CD4-positive, alpha-beta T cell (primary cell): ENCODE measurements at regions not wholly inside any gene's neighbourhood (a gene's known extent, or its start where the extent isn't known, plus 50 kb on each side); places are given as distances from the start of the nearest gene placed in this dataset.

Source experiments
- ATAC-seq: fragments of 200-7000 bp; cut with Tn5 transposase; one replicate; pipeline ENCODE4 v1.10.0; 2022; ENCODE audit warnings: mild to moderate bottlenecking; ENCODE audit not compliant: poor library complexity
- CTCF ChIA-PET: fragments of 350-600 bp; sonication (Branson Sonifier 250); formaldehyde crosslinking; loops from one replicate; lab custom pipeline; 2021; ENCODE audit warnings: antibody characterized with exemption, inconsistent platforms; lab: Charles Lee
- POLR2A ChIA-PET: fragments of 350-600 bp; sonication (Branson Sonifier 250); formaldehyde crosslinking; loops from one replicate; lab custom pipeline; 2021; ENCODE audit warnings: antibody characterized with exemption, inconsistent platforms; lab: Charles Lee
- DNase-seq, 14 experiments: peaks; one replicate each; pipeline ENCODE4 v3.0.0-alpha.2; 2013 to 2020; ENCODE audit warnings: mixed read lengths in 2 of 14
- H3K27ac ChIP-seq, 2 donors: one replicate each; pipeline versions ENCODE4 v1.5.1 to v1.7.0; 2013; ENCODE audit warnings: low read length in 2 of 2, low read depth in 1 of 2, mild to moderate bottlenecking in 1 of 2
- H3K27me3 ChIP-seq, 2 experiments: 1 replicate in 1 of 2; 2 replicates in 1 of 2; pipeline versions ENCODE4 v1.6.1 to v1.7.0; 2013; ENCODE audit warnings: low read length in 2 of 2, control low read depth in 1 of 2, mild to moderate bottlenecking in 1 of 2, moderate library complexity in 1 of 2; ENCODE audit not compliant: insufficient read depth in 2 of 2, control insufficient read depth in 1 of 2
- H3K36me3 ChIP-seq: one replicate; pipeline ENCODE4 v1.6.1; 2013; ENCODE audit warnings: low read length, control low read depth; ENCODE audit not compliant: insufficient read depth
- H3K4me1 ChIP-seq: one replicate; pipeline ENCODE4 v1.6.1; 2013; ENCODE audit warnings: low read length, control low read depth; ENCODE audit not compliant: insufficient read depth
- H3K4me3 ChIP-seq: one replicate; pipeline ENCODE4 v1.5.1; 2013; ENCODE audit warnings: mild to moderate bottlenecking, low read length, moderate library complexity
- H3K9me3 ChIP-seq, 2 experiments: 1 replicate in 1 of 2; 2 replicates in 1 of 2; pipeline versions ENCODE4 v1.6.1 to v1.7.0; 2013; ENCODE audit warnings: low read length in 2 of 2, mild to moderate bottlenecking in 2 of 2, control low read depth in 1 of 2, moderate library complexity in 1 of 2; ENCODE audit not compliant: control insufficient read depth in 1 of 2, insufficient read depth in 1 of 2
- H3K27ac Mint-ChIP-seq: one replicate; pipeline ENCODE4 v1.8.0; 2020; ENCODE audit warnings: mixed read lengths
- H3K27me3 Mint-ChIP-seq: one replicate; pipeline ENCODE4 v1.8.0; 2021; ENCODE audit warnings: mixed read lengths
- H3K36me3 Mint-ChIP-seq: one replicate; pipeline ENCODE4 v1.8.0; 2021; ENCODE audit warnings: low read depth, mixed read lengths
- H3K4me1 Mint-ChIP-seq: one replicate; pipeline ENCODE4 v1.8.0; 2021; ENCODE audit warnings: low read depth, mixed read lengths
- H3K4me3 Mint-ChIP-seq: one replicate; pipeline ENCODE4 v1.8.0; 2020; ENCODE audit warnings: mild to moderate bottlenecking, mixed read lengths
- H3K9me3 Mint-ChIP-seq: one replicate; pipeline ENCODE4 v1.8.0; 2020; ENCODE audit warnings: mixed read lengths
- intact Hi-C, 2 experiments: fragments of 100-400 bp; cut with DNase I in 1 of 2; cut with micrococcal nuclease in 1 of 2; formaldehyde crosslinking; loops; one replicate each; pipeline versions ENCODE4 v1.15.1 to v1.9.0; 2023 to 2025; cut with DNase I, micrococcal nuclease
- TF ChIP-seq, protein P1 (sequence below): fragments of 200-600 bp; IDR thresholded peaks from one replicate; pipeline ENCODE4 v1.8.0; 2022; ENCODE audit warnings: antibody characterized with exemption, mild to moderate bottlenecking

DNA sequence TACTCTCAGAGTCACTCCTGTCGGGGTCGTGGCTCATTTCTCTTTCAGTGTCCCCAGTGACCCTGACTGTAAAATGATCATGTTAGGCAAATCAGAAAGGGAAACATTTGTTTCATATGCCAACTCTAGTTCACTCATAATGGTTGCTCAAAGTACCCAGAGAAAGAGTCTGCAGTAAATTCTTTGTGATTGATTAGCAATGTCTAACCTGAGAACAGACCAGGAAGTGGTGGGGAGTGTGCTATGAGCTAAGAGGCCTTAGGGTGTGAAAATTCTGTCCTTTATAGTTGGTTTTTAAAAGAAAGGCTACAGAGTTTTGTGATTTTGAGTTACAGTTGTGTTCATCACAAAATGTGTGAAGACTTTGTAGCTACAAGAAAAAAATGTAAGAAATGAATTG lies 108.9 kb downstream of the EDEM1 start:
- POLR2A ChIA-PET, result no interaction called here
- Histone ChIP-seq H3K27me3 (no peaks in the 10 kb centered on the region), H3K36me3 (no peaks in the 10 kb centered on the region), H3K9me3 (no peaks in the 10 kb centered on the region), H3K4me3 (no peak overlapping the region), H3K4me1 (no peaks in the 10 kb centered on the region), H3K27ac (no peak overlapping the region)
- H3K9me3 Mint-ChIP-seq, result no peaks in the 10 kb centered on the region
- TF ChIP-seq, protein P1, sequence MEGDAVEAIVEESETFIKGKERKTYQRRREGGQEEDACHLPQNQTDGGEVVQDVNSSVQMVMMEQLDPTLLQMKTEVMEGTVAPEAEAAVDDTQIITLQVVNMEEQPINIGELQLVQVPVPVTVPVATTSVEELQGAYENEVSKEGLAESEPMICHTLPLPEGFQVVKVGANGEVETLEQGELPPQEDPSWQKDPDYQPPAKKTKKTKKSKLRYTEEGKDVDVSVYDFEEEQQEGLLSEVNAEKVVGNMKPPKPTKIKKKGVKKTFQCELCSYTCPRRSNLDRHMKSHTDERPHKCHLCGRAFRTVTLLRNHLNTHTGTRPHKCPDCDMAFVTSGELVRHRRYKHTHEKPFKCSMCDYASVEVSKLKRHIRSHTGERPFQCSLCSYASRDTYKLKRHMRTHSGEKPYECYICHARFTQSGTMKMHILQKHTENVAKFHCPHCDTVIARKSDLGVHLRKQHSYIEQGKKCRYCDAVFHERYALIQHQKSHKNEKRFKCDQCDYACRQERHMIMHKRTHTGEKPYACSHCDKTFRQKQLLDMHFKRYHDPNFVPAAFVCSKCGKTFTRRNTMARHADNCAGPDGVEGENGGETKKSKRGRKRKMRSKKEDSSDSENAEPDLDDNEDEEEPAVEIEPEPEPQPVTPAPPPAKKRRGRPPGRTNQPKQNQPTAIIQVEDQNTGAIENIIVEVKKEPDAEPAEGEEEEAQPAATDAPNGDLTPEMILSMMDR, result no peak
- no peak overlapping the region for H3K27ac Mint-ChIP-seq
- H3K27me3 Mint-ChIP-seq, result peaks cover 4% of the 10 kb centered on the region
- H3K36me3 Mint-ChIP-seq, result no peaks in the 10 kb centered on the region
- DNase-seq (no peak), ATAC-seq (no peak)
- no peaks in the 10 kb centered on the region for H3K4me1 Mint-ChIP-seq
- CTCF ChIA-PET, result no interaction called here
- no peak overlapping the region for H3K4me3 Mint-ChIP-seq
- intact Hi-C loops, result no loop called here

DNA sequence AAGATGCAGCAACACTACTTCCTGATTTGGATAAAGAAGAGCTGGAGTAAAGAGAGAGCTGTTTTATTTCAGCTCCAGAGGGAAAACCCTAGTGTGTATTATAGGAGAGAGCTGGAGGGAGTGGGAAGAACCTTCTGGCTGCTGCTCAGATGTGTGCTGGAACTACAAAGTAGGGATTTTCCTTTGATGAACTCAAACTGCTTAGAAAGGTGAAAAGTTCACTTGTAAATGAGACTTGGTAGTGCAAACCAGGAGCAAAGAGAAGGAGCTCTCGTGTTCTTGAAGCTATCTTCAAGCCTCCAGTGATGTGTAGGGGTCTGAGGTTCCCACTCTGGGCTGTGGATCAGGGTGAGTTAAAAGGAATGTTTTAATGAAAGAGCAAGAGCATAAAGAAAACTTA lies 110.4 kb downstream of the EDEM1 start:
- Mint-ChIP-seq H3K9me3 (no peaks in the 10 kb centered on the region), H3K27ac (no peak overlapping the region), H3K36me3 (no peaks in the 10 kb centered on the region), H3K4me1 (no peaks in the 10 kb centered on the region), H3K4me3 (no peak overlapping the region), H3K27me3 (no peaks in the 10 kb centered on the region)
- Histone ChIP-seq H3K36me3 (no peaks in the 10 kb centered on the region), H3K4me1 (no peaks in the 10 kb centered on the region), H3K4me3 (no peak overlapping the region), H3K27me3 (no peaks in the 10 kb centered on the region), H3K27ac (no peak overlapping the region), H3K9me3 (no peaks in the 10 kb centered on the region)
- ChIA-PET CTCF (no interaction called here), POLR2A (no interaction called here)
- DNase-seq, result no peak
- ATAC-seq, result no peak
- TF ChIP-seq, protein P1, result no peak
- intact Hi-C loops, result no loop called here

DNA sequence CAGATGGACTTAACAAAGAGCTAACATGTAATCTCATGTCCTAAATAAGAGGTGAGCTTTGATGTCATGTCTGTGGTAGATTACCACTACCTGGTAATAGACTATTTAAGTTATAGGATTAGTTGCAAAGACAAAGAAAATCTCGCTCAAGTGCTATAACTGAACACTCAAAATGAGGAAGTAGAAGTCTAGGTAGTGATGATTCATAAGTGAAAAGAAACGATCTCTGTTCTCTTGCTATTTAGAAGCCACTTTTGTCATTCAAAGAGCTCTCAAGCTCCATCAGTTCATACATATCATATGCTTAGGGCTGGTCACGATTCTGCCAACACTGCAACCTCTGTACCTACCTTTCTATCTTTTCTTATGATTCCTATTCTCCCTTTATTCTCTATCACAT lies 110.9 kb downstream of the EDEM1 start:
- H3K36me3 Mint-ChIP-seq, result no peaks in the 10 kb centered on the region
- ATAC-seq (no peak), DNase-seq (no peak)
- H3K4me3 ChIP-seq, result no peak overlapping the region
- H3K4me1 ChIP-seq, result no peaks in the 10 kb centered on the region
- H3K9me3 Mint-ChIP-seq, result no peaks in the 10 kb centered on the region
- intact Hi-C loops, result no loop called here
- H3K36me3 ChIP-seq, result no peaks in the 10 kb centered on the region
- H3K27me3 ChIP-seq, result no peaks in the 10 kb centered on the region
- ChIA-PET POLR2A (interaction anchor here (0.7 kb wide), 1 partner anchor 32 kb away, joined by 3 read pairs; no protein-coding TSS in a partner anchor), CTCF (no interaction called here)
- no peak overlapping the region for H3K4me3 Mint-ChIP-seq
- no peaks in the 10 kb centered on the region for H3K27me3 Mint-ChIP-seq
- no peak overlapping the region for H3K27ac ChIP-seq
- H3K9me3 ChIP-seq, result no peaks in the 10 kb centered on the region
- no peak overlapping the region for H3K27ac Mint-ChIP-seq
- no peaks in the 10 kb centered on the region for H3K4me1 Mint-ChIP-seq
- TF ChIP-seq, protein P1, result no peak
